ENCODE measurements at regions not wholly inside any gene's neighbourhood (a gene's known extent, or its start where the extent isn't known, plus 50 kb on each side); places are given as distances from the start of the nearest gene placed in this dataset.

DNA sequence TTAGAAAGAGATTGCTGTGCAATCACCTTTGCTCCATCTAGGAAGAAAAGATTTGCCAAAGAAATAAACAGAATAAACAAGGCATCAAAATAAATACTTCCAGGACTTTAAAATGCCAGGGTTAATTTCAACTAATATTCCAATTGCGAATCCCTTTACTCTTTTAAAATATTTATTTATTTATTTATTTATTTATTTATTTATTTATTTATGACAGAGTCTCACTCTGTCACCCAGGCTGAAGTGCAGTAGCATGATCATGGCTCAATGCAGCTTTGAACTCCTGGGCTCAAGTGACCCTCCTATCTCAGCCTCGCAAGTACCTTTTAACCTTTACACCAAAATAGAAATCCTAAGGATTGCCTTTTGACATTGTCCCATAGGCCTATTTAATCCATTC is 191.1 kb downstream of the EDN1 start:
- TF ChIP-seq, protein P1, sequence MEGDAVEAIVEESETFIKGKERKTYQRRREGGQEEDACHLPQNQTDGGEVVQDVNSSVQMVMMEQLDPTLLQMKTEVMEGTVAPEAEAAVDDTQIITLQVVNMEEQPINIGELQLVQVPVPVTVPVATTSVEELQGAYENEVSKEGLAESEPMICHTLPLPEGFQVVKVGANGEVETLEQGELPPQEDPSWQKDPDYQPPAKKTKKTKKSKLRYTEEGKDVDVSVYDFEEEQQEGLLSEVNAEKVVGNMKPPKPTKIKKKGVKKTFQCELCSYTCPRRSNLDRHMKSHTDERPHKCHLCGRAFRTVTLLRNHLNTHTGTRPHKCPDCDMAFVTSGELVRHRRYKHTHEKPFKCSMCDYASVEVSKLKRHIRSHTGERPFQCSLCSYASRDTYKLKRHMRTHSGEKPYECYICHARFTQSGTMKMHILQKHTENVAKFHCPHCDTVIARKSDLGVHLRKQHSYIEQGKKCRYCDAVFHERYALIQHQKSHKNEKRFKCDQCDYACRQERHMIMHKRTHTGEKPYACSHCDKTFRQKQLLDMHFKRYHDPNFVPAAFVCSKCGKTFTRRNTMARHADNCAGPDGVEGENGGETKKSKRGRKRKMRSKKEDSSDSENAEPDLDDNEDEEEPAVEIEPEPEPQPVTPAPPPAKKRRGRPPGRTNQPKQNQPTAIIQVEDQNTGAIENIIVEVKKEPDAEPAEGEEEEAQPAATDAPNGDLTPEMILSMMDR (IDR thresholded peaks at IDR 0.05; ENCODE audit: insufficient read depth, low read depth, low read length), result no peak
- TF ChIP-seq EZH2 (IDR thresholded peaks at IDR 0.05; ENCODE audit: insufficient read depth, low read length), result no peak

All from astrocyte (in vitro differentiated cells and primary cell).